WTC11 (cell line): ENCODE measurements at regions not wholly inside any gene's neighbourhood (a gene's known extent, or its start where the extent isn't known, plus 50 kb on each side); places are given as distances from the start of the nearest gene placed in this dataset.

ENCODE experiments used
- ATAC-seq: fragments of 200-7000 bp; cut with Tn5 transposase; 2 replicates; pipeline ENCODE4 v1.10.0; 2021; ENCODE audit warnings: mild to moderate bottlenecking, moderate library complexity
- CTCF ChIA-PET: fragments of 300-600 bp; sonication (Branson Sonifier 250); formaldehyde crosslinking; loops from one replicate; lab custom pipeline; 2021; ENCODE audit warnings: antibody characterized with exemption; lab: Charles Lee
- POLR2A ChIA-PET: fragments of 350-600 bp; sonication (Branson Sonifier 250); formaldehyde crosslinking; loops from one replicate; lab custom pipeline; 2021; ENCODE audit warnings: antibody characterized with exemption; lab: Charles Lee
- DNase-seq: peaks from one replicate; pipeline ENCODE4 v3.0.0; 2021; ENCODE audit warnings: low spot score
- H3K27ac Mint-ChIP-seq: 2 replicates; pipeline ENCODE4 v1.8.0; 2021; ENCODE audit warnings: mixed read lengths
- H3K27me3 Mint-ChIP-seq: 2 replicates; pipeline ENCODE4 v1.8.0; 2021; ENCODE audit warnings: low read depth, mild to moderate bottlenecking, moderate library complexity, mixed read lengths
- H3K36me3 Mint-ChIP-seq: 2 replicates; pipeline ENCODE4 v1.8.0; 2021; ENCODE audit warnings: mixed read lengths
- H3K4me1 Mint-ChIP-seq: 2 replicates; pipeline ENCODE4 v1.8.0; 2022; ENCODE audit warnings: mixed read lengths
- H3K4me3 Mint-ChIP-seq: 2 replicates; pipeline ENCODE4 v1.8.0; 2021; ENCODE audit warnings: mild to moderate bottlenecking, moderate library complexity, mixed read lengths
- H3K9me3 Mint-ChIP-seq: 2 replicates; pipeline ENCODE4 v1.8.0; 2021; ENCODE audit warnings: mixed read lengths
- AR ChIP-seq: fragments of 250-450 bp; sonication (Bioruptor Pico); IDR thresholded peaks from 2 replicates; pipeline ENCODE4 v1.9.0; 2021; ENCODE audit warnings: mild to moderate bottlenecking
- ARID4B ChIP-seq: sonication (generic); formaldehyde crosslinking; IDR thresholded peaks from 2 replicates; pipeline ENCODE4 v1.8.0; 2023; ENCODE audit warnings: missing genetic modification reagents, mild to moderate bottlenecking, borderline replicate concordance
- ATF3 ChIP-seq: sonication (generic); formaldehyde crosslinking; conservative IDR thresholded peaks from 2 replicates; pipeline ENCODE4 v1.8.1; 2022; ENCODE audit warnings: mild to moderate bottlenecking, missing genetic modification reagents
- ATF6 ChIP-seq: sonication (generic); formaldehyde crosslinking; IDR thresholded peaks from 2 replicates; pipeline ENCODE4 v1.8.1; 2023; ENCODE audit warnings: mild to moderate bottlenecking, missing genetic modification reagents
- E2F1 ChIP-seq: sonication (generic); formaldehyde crosslinking; IDR thresholded peaks from 2 replicates; pipeline ENCODE4 v1.8.0; 2022; ENCODE audit warnings: mild to moderate bottlenecking, missing genetic modification reagents
- GTF2I ChIP-seq: fragments of 250-450 bp; sonication (Bioruptor Pico); conservative IDR thresholded peaks from 2 replicates; pipeline ENCODE4 v1.4.0; 2021; ENCODE audit warnings: mild to moderate bottlenecking
- JUN ChIP-seq: sonication (generic); formaldehyde crosslinking; IDR thresholded peaks from 2 replicates; pipeline ENCODE4 v1.8.0; 2023; ENCODE audit warnings: mild to moderate bottlenecking, missing genetic modification reagents
- NR3C1 ChIP-seq: sonication (generic); formaldehyde crosslinking; conservative IDR thresholded peaks from 2 replicates; pipeline ENCODE4 v1.8.1; 2023; ENCODE audit warnings: low read depth, mild to moderate bottlenecking, missing genetic modification reagents
- PREB ChIP-seq: sonication (generic); formaldehyde crosslinking; IDR thresholded peaks from 2 replicates; pipeline ENCODE4 v1.8.1; 2022; ENCODE audit warnings: mild to moderate bottlenecking, missing genetic modification reagents, moderate library complexity, borderline replicate concordance
- RORB ChIP-seq: fragments of 250-450 bp; sonication (Bioruptor Pico); IDR thresholded peaks from 2 replicates; pipeline ENCODE4 v1.9.0; 2021; ENCODE audit warnings: mild to moderate bottlenecking
- SMAD3 ChIP-seq: sonication (generic); formaldehyde crosslinking; IDR thresholded peaks from 2 replicates; pipeline ENCODE4 v1.8.0; 2022; ENCODE audit warnings: missing genetic modification reagents, mild to moderate bottlenecking, borderline replicate concordance
- SMAD4 ChIP-seq: sonication (generic); formaldehyde crosslinking; IDR thresholded peaks from 2 replicates; pipeline ENCODE4 v1.8.0; 2022; ENCODE audit warnings: mild to moderate bottlenecking, missing genetic modification reagents
- ZNF281 ChIP-seq: sonication (generic); formaldehyde crosslinking; IDR thresholded peaks from 2 replicates; pipeline ENCODE4 v1.8.0; 2023; ENCODE audit warnings: mild to moderate bottlenecking, missing genetic modification reagents
- ZNF416 ChIP-seq: fragments of 250-450 bp; sonication (Bioruptor Pico); IDR thresholded peaks from 2 replicates; pipeline ENCODE4 v1.9.0; 2021; ENCODE audit warnings: mild to moderate bottlenecking, inconsistent platforms
- ZNF512 ChIP-seq: sonication (generic); formaldehyde crosslinking; IDR thresholded peaks from 2 replicates; pipeline ENCODE4 v1.8.1; 2022; ENCODE audit warnings: missing genetic modification reagents, borderline replicate concordance
- ZSCAN18 ChIP-seq: fragments of 250-450 bp; sonication (Bioruptor Pico); IDR thresholded peaks from 2 replicates; pipeline ENCODE4 v2.1.2; 2022; ENCODE audit warnings: mild to moderate bottlenecking, moderate library complexity

GRCh38 chr9:21672761-21673160 is 129.7 kb upstream of the MTAP start:
- H3K9me3 Mint-ChIP-seq = no peaks in the 10 kb centered on the region
- DNase-seq (no peak), ATAC-seq (no peak)
- POLR2A ChIA-PET = no interaction called here
- no peak for TF ChIP-seq AR (CRISPR knock-in tag)
- no peak for TF ChIP-seq E2F1
- TF ChIP-seq ATF6 (CRISPR knock-in tag) = no peak
- no peak for TF ChIP-seq ZSCAN18
- no peak for TF ChIP-seq GTF2I (CRISPR knock-in tag)
- TF ChIP-seq PREB (CRISPR knock-in tag) = no peak
- no peak for TF ChIP-seq ZNF512 (CRISPR knock-in tag)
- no peak for TF ChIP-seq SMAD4 (CRISPR knock-in tag)
- no peak for TF ChIP-seq ZNF416 (CRISPR knock-in tag)
- TF ChIP-seq RORB (CRISPR knock-in tag) = no peak
- no peak for TF ChIP-seq ATF3
- TF ChIP-seq ZNF281 (CRISPR knock-in tag) = no peak
- no peak for TF ChIP-seq SMAD3 (CRISPR knock-in tag)
- TF ChIP-seq ARID4B (CRISPR knock-in tag) = no peak
- TF ChIP-seq NR3C1 (CRISPR knock-in tag) = no peak
- no peak for TF ChIP-seq JUN (CRISPR knock-in tag)
- H3K27me3 Mint-ChIP-seq = no peaks in the 10 kb centered on the region
- H3K4me3 Mint-ChIP-seq = no peak overlapping the region
- CTCF ChIA-PET = interaction anchor here (0.6 to 1.1 kb wide), 2 partner anchors 34 to 277 kb away, joined by 3 read pairs; no protein-coding TSS in a partner anchor
- H3K27ac Mint-ChIP-seq = no peak overlapping the region
- peaks cover 6% of the 10 kb centered on the region for H3K4me1 Mint-ChIP-seq
- no peaks in the 10 kb centered on the region for H3K36me3 Mint-ChIP-seq
